GM18909 (cell line): ENCODE measurements at regions not wholly inside any gene's neighbourhood (a gene's known extent, or its start where the extent isn't known, plus 50 kb on each side); places are given as distances from the start of the nearest gene placed in this dataset.

Source experiments
- ATAC-seq: cut with Tn5 transposase; IDR thresholded peaks from one replicate; pipeline ENCODE4 v1.9.1; 2021; ENCODE audit warnings: mild to moderate bottlenecking; ENCODE audit not compliant: unreplicated experiment, poor library complexity

DNA sequence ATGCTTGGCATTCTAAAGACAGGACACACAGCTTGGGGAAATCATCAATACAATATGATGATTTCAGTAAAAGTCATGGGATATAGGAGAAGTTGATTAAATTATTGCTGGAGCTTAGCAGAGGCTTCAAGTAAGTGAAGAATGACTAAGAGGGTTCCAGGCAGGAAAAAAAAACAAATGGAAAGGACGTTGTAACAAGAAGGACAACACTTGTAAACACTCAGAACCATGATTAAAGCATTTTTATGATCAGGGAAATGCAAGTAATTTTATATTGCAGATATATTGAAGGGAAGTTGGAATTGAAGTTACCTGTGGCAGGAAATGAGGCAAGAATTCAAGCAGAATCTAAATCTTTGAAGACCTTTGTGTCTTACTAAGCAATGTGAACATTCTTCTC, 602.7 kb upstream of the NEGR1 start:
- ATAC-seq, result no peak

DNA sequence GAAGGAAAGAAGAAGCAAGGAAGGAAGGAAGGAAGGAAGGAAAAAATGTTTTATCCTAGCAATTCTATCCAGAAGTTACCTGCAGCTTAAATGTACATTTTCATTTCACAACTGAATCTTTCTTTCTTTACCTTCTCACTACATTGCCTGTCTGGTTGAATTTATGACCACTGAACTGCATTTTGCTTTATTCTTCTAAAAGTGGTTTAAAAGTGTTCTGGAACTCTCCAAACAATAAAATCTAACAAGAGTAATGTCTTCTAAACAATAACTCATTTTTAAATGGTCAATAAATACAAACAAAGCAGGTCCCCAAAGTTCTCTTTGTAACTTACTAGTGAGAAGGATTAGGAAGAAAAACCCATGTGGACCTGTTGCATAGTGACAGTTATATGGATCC, 587.5 kb upstream of the NEGR1 start:
- no peak for ATAC-seq

DNA sequence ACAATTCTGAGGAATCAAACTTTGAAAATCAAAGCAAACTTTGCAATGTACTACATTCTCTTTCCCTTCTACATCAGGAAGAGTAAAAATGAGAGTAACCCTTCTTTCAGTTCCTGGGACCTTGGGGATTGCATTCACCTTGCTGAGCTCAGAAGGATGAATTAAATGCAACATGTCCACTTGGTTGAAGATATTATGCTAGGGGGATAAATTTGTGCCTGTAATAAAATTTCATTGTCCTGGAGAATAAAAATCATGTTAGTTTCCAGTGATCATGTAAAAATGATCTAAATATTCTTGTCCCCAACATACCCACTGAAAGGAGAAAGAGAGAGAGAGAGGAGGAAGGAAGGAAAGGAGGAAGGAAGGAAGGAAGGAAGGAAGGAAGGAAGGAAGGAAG, 587.1 kb upstream of the NEGR1 start:
- ATAC-seq, result no peak

DNA sequence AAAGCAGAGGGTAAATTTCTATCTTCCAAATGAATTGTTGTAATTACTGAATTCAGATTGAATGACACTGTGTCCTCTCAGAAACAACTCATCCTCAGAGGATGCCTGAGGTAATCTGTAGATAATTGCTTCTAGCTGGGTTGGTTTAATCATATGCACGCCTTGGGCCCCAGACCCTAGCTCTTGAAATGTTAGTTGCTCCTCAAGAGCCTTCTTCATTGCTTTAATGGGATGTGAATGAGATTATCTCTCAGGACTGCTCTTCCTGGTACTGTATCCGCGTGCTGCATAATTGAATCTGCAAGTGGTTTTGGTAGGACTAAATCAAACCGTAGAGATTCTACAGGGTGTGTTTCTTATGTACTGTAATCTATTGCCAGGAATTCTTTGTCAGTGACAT, 569.3 kb upstream of the NEGR1 start:
- no peak for ATAC-seq

DNA sequence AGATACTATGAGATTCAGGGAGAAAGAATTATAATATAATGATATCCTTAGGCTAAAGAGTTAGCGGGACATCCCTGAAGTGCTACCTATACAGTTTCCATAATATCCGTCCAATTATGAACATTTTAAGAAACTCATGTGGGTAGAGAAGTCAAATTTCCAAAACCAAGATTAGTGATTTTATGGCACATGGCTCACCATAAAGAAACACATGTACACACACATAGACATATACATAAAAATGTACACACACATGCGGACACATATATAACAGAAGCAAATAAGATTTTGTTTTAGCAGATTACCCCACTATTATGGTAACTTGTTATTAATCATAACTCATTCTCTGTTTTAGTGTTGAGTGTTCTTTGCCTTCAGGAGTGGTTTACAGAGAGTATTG, 566.7 kb upstream of the NEGR1 start:
- no peak for ATAC-seq

DNA sequence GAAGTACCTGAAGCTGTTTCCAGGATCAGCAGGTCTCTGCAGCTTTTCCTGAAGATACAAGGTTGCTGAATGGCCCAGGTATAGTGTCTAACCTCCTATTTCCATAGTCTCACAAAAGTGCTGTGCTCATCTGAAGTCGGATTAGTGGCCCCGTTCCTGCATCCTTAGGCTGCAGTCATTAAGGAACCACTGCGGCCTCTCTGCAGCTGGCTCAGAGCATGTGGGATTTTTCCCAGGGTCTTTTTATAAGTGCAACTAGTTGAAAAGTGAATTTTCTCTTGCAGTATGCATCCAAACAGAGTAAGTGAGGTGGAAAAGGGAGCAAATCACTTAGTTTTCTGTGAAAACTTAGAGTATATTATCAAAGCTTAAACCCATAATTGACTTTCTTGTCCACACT, 565.3 kb upstream of the NEGR1 start:
- no peak for ATAC-seq

DNA sequence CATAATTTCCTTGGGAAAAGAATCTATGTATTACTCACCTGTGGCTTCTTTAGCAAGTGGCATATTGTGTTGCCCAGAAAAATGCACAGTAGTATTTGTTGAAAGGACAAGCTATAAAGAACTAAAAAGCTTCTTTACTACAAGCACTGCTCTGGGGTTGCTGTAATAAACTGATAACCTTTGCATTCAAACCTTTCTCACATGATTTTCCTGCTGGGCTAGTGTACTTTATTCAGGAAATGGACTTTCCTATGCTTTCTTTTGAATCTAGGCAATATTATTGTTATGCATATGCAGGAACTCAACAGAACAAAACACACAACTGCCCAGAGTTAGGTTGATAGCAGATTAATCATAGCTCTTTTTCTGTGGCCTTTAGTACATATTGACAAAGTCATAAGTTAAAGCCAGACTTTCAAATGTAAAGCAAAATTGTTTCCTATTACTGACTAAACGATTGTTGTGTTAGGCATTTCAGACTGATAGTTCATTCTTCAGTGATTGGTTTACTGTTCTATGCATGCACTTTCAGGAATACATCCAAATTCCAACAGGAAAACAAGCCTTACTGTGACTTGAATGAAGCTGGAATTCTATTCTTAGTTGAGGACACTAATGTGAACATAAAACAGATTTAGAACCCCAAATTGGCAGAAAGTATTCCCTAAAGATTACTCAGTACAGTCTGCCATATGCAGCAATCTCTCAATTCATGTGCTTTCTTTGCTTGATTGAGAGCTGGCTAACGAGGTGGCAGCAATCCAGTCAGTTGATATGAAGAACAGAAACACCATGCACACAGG, 564.3 kb upstream of the NEGR1 start:
- no peak for ATAC-seq

DNA sequence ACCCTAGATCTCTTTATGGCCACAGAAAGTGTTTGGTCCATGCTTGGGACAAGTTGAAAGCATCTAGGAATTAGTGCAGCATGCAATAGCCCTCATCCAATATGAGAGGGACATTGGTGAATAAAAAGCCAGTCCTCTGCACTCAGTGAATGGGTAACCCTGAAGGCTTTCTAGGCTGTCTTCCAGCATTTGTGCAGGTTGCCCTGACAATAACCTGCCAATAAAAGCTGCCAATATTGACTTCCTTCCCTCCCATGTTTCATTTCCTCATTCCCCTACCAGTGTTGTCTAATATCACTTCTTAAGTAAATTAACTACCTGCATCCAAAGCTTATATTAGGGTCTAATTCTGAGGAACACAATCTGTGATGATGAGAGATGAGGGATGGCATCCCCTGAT, 563.6 kb upstream of the NEGR1 start:
- ATAC-seq, result no peak

DNA sequence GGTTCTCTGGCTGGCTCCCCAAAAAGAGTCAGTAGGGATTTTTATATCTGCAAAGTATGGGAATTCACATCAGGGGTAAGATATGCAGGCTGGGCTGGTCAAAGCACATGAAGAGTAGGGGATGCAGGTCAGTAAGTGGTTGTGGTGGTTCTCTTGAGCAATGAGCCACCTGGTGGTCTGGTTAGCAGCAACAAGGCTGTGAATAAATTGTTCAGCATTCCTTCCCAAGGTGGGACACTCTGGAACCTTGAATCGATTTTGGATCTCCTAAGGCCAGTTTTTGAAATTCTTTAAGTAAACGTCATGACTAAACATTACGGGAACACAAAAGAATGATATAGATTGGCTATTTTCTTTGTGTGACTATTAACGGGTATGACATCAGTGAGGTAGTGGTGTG, 563.0 kb upstream of the NEGR1 start:
- no peak for ATAC-seq

DNA sequence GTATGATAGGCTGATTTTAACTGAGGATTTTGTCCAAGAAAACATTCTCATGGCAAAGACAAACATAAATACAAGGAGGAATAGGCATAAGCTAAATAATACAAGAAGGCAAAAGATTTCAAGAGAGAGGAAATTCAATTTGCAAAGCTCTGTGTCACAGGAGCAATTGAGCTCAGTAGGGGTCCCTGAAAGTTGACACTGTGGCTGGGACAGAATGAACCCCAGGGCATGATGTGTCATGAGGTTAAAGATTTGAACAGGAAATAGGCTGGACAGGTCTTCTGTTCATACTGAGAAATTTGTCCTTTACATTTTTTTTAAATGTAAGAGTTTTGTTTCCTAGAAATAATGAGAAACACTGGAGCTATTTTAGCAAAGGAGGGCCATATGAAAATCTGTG, 555.4 kb upstream of the NEGR1 start:
- no peak for ATAC-seq

DNA sequence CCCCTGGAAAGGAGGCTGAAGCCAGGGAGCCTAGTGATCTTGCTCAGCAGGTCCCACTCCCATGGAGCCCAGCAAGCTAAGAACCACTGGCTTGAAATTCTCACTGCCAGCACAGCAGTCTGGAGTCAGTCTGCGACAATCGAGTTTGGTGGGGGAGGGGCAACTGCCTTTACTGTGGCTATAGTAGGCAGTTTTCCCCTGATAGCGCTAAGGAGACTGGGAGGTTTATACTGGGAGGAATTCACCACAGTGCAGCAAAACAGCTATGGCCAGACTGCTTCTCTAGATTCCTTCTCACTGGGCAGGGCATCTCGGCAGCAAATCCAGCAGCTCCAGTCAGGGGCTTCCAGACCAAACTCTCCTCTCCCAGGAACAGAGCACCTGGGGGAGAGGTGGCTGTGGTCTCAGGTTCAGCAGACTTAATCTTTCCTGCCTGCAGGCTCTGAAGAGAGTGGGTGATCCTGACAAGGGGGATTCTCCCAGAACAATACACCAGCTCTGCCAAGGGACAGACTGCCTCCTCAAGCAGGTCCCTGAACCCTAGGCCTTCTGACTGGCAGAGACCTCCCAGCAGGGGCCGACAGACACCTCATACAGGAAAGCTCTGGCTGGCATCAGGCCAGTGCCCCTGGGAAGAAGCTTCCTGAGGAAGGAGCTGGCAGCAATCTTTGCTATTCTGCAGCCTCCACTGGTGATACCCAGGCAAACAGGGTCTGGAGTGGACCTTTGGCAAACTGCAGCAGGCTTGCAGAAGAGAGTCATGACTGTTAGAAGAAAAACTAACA, 548.5 kb upstream of the NEGR1 start:
- no peak for ATAC-seq

DNA sequence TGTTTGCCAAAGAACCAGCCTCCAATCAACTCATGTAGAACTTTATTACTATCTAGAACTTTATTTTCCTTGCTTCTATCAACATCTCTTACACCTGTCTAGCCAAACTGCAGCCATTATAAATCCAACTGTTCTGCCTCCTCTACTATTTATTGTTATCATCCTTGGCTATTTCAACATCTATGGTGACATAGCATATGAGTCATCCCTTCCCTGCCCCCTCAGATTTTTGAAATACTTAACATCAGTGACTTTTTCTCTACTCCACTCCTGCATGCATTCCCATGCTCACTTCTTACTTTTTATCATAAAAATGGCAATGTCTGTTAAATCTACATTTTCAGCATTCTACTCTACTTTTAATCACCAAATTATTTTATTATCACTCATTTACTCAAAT, 544.9 kb upstream of the NEGR1 start:
- ATAC-seq, result no peak

DNA sequence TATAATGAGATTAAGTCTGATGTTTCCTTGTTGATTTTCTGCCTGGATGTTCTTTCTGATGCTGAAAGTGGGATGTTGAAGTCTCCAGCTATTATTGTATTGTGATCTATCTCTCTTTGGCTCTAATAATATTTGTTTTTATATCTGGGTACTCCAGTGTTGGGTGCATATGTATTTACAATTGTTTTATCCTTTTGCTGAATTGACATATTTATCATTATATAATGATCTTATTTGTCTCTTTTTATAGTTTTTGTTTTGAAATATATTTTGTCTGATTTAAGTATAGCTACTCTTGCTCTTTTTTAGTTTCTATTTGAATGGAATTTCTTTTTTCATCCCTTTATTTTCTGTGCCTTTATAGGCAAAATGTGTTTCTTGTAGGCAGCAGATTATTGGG, 522.2 kb upstream of the NEGR1 start:
- ATAC-seq, result no peak

DNA sequence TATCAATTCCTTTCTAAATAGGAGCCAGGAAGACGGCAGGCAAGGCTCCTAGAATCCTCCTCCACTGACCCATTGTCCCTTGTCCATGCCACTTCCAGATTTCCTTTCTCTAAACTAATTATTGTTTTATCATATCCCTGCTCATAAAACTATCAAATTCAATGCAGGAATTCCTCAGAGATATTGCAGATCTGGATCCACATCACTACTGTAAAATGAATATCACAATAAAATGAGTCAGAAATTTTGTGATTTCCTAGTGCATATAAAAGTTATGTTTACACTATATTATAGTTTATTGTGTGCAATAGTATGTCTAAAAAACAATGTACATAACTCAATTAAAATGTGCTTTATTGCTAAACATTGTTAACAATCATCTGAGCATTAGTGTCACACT, 498.7 kb upstream of the NEGR1 start:
- ATAC-seq, result no peak

DNA sequence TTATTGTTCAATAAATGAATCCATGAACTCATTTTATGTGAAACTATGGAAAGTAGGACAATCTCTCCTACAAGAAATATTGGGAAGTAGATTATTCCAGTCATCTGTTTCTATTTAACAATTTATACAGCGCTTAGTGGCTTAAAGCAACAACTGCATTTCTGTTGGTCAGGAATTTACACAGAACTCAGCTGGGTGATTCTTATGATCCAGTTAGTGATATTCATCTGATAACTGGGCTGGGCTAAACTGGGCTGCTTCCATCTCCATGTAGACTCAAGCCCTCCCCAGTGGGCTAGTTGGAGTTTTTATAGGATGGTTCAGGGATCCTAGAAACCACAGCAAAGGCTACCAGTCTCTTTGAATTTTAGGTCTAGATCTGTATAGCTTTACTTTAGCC, 497.9 kb upstream of the NEGR1 start:
- no peak for ATAC-seq

DNA sequence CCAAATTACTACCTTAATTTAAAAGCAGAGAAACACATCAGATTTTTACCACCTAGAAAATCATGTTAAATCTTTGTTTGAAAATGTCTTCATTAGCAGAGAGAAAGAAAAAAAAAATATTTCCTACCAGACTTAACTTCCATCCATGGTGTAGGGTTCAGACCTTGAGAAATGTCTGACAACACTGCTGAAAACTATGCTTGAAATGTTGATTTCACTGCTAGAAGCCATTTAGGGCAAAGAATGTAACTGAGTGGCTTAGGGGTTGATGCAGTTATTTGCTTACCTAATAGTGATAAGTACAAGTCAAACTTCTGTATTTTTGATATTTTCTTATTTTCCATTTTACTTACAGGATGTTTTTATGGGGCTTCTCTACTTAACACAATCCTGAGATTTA, 495.6 kb upstream of the NEGR1 start:
- ATAC-seq, result no peak

DNA sequence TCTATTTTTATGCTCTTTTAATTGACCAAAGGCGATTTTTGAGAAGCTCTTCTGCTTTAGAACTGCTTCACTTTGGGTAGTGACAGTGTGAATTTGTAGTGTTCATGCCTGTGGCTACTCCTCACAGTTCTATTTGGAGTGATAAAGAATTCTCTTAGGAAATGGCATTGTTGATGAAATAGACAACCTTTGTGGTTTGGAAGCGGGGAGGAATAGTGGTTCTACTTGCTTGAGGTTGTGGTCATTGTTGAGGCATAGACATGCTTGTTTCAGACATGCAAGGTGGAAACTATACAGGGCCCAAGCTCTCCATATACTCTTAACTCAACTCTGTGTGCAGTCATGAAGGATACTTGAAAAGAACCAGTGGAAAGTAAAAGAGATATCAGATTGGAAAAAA, 481.1 kb upstream of the NEGR1 start:
- ATAC-seq, result no peak

DNA sequence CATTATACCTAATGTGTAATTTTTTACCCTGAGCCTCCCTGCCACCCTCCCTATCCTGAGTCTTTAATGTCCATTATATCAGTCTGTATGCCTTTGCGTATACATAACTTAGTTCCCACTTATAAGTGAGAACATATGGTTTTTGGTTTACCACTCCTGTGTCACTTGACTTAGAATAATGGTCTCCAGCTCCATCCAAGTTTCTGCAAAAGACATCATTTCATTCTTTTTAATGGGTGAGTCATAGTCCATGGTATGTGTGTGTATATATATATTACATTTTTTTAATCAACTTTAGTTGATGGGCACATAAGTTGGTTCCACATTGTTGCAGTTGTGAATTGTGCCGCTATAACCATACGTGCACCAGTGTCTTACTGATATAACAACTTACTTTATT, 477.1 kb upstream of the NEGR1 start:
- ATAC-seq, result no peak

DNA sequence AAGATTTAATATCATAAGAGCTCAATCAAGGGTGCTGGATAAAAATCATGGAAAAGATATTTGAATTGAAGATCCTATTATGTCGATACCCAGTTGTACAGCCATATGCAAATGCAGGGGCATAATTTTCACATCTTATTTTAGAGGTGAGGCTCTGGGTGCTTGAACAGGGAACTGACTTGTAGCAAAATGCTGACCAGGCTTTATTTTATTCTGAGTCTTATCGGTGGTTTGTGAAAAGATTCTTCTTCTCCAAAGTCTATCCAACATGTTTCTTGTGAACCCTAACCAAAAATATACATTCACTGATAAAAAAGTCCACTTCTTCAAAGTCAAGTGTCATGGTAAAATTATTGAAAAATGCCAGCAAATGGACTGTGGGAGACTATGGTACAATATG, 475.5 kb upstream of the NEGR1 start:
- ATAC-seq, result no peak

DNA sequence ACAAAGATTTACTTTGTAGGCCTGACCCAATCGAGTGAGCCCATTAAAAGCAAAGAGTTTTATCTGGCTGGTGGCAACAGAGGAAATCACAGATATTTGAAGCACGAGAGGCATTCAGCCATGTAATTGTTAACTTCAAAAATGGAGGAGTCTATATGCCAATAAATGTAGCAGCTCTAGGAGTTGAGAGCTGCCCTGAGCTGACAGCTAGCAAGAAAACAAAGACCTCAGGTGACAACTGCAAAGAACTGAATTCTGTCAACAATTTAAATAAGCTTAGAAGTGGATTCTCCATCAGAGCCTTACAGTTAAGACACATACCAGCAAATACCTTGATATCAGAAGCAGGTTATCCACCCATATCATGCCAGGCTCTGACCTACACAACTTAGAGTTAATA, 463.1 kb upstream of the NEGR1 start:
- ATAC-seq, result no peak

DNA sequence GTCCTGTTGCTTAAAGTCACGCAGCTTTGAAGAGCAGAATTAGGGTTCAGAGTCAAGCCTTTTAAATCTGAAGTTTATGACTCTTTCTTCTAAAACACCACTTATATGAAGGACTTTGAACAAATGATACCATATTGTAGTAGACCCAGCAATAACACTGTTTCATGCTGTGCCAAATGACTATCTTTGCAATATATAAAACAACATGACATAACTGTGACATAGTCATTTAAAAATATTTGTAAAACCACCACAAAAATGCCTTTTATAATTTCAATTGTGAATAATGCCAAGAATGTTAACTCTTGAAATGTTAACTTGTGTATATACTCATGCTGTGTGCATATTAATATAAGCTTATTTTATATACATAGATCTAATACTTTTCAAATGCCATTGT, 452.1 kb upstream of the NEGR1 start:
- no peak for ATAC-seq
